H1 (cell line): ENCODE measurements at regions not wholly inside any gene's neighbourhood (a gene's known extent, or its start where the extent isn't known, plus 50 kb on each side); places are given as distances from the start of the nearest gene placed in this dataset.

ENCODE experiments used
- CTCF ChIA-PET: fragments of 300-600 bp; sonication (Branson Sonifier 250); formaldehyde crosslinking; loops from one replicate; lab custom pipeline; 2021; ENCODE audit not compliant: partially characterized antibody; lab: Charles Lee
- POLR2A ChIA-PET: fragments of 300-600 bp; sonication (Branson Sonifier 250); formaldehyde crosslinking; loops from one replicate; lab custom pipeline; 2021; ENCODE audit warnings: inconsistent platforms; ENCODE audit not compliant: partially characterized antibody; lab: Charles Lee
- DNase-seq, 2 experiments: peaks; one replicate each; pipeline versions ENCODE4 v3.0.0 to v3.0.0-alpha.2; 2010 to 2022; ENCODE audit warnings: low spot score in 2 of 2, low read depth in 1 of 2, mixed read lengths in 1 of 2
- FAIRE-seq: peaks from 2 replicates; lab custom pipeline; 2011; peaks lifted over from hg19 to GRCh38; lab: Jason Lieb, UNC
- H2AFZ ChIP-seq: 2 replicates; pipeline ENCODE4 v1.8.1; 2012; ENCODE audit warnings: low read length, inconsistent platforms
- H2AK5ac ChIP-seq: 2 replicates; pipeline ENCODE4 v1.6.1; 2013; ENCODE audit warnings: low read depth, low read length
- H2BK120ac ChIP-seq: replicated peaks from 2 replicates; pipeline ENCODE3; 2013; ENCODE audit warnings: low read depth, low read length, inconsistent platforms
- H2BK12ac ChIP-seq: 2 replicates; pipeline ENCODE4 v1.6.1; 2013; ENCODE audit warnings: low read depth, low read length
- H2BK15ac ChIP-seq: 2 replicates; pipeline ENCODE4 v1.6.1; 2013; ENCODE audit warnings: low read length
- H2BK20ac ChIP-seq: 2 replicates; pipeline ENCODE4 v1.6.1; 2013; ENCODE audit warnings: low read length
- H2BK5ac ChIP-seq: 2 replicates; pipeline ENCODE4 v1.6.1; 2013; ENCODE audit warnings: low read depth, low read length
- H3K14ac ChIP-seq: 2 replicates; pipeline ENCODE4 v1.6.1; 2013; ENCODE audit warnings: inconsistent platforms; ENCODE audit not compliant: insufficient read length
- H3K18ac ChIP-seq: 2 replicates; pipeline ENCODE4 v1.6.1; 2013; ENCODE audit warnings: low read length; ENCODE audit errors: extremely low read depth
- H3K23ac ChIP-seq: 2 replicates; pipeline ENCODE4 v1.6.1; 2013; ENCODE audit warnings: inconsistent platforms; ENCODE audit not compliant: insufficient read length
- H3K23me2 ChIP-seq: 2 replicates; pipeline ENCODE4 v1.6.1; 2013; ENCODE audit warnings: low read depth, low read length
- H3K27ac ChIP-seq: 2 replicates; pipeline ENCODE4 v1.6.1; 2011; ENCODE audit warnings: low read depth, low read length, inconsistent platforms
- H3K27me3 ChIP-seq, 4 experiments: replicated peaks in 1 of 4; 1 replicate in 1 of 4; 2 replicates in 3 of 4; pipeline versions ENCODE4 v1.6.1 to v1.8.1; 2011 to 2013; ENCODE audit warnings: low read length in 3 of 4, mild to moderate bottlenecking in 3 of 4, inconsistent platforms in 2 of 4, mixed read lengths in 2 of 4, moderate library complexity in 1 of 4; ENCODE audit not compliant: control insufficient read depth in 3 of 4, insufficient read depth in 3 of 4; ENCODE audit errors: extremely low read depth in 1 of 4
- H3K36me3 ChIP-seq, 4 experiments: 2 replicates each; pipeline versions ENCODE4 v1.6.1 to v1.8.1; 2011 to 2013; ENCODE audit warnings: mild to moderate bottlenecking in 4 of 4, low read length in 3 of 4, moderate library complexity in 2 of 4, control low read depth in 1 of 4, inconsistent platforms in 1 of 4; ENCODE audit not compliant: insufficient read depth in 4 of 4, control insufficient read depth in 2 of 4
- H3K4ac ChIP-seq: replicated peaks from 2 replicates; pipeline ENCODE3; 2013; ENCODE audit warnings: low read length, low read depth, mixed read lengths, inconsistent platforms; ENCODE audit not compliant: insufficient read length
- H3K4me1 ChIP-seq, 4 experiments: replicated peaks in 1 of 4; 1 replicate in 1 of 4; 2 replicates in 3 of 4; pipeline versions ENCODE4 v1.6.1 to v1.8.1; 2011 to 2013; ENCODE audit warnings: low read length in 3 of 4, inconsistent platforms in 2 of 4, mixed read lengths in 1 of 4; ENCODE audit not compliant: insufficient read depth in 4 of 4, control insufficient read depth in 3 of 4
- H3K4me2 ChIP-seq, 2 experiments: 2 replicates each; pipeline versions ENCODE4 v1.6.1 to v1.8.1; 2011 to 2013; ENCODE audit warnings: low read depth in 2 of 2, low read length in 2 of 2, control low read depth in 1 of 2, inconsistent platforms in 1 of 2, mild to moderate bottlenecking in 1 of 2; ENCODE audit not compliant: insufficient read depth in 1 of 2
- H3K4me3 ChIP-seq, 4 experiments: fragments of 200-600, 300-600 bp in 1 of 4; sonication (generic), shearing (Covaris generic), sonication (Bioruptor Twin) in 1 of 4; 2 replicates each; pipeline versions ENCODE4 v1.5.1 to v1.8.1; 2011 to 2016; ENCODE audit warnings: low read length in 4 of 4, low read depth in 3 of 4, control low read depth in 2 of 4, inconsistent platforms in 2 of 4, mild to moderate bottlenecking in 2 of 4, mixed read lengths in 1 of 4, moderate library complexity in 1 of 4; ENCODE audit not compliant: insufficient read depth in 2 of 4; ENCODE audit errors: extremely low read depth in 1 of 4
- H3K56ac ChIP-seq: replicated peaks from 2 replicates; pipeline ENCODE3; 2013; ENCODE audit warnings: low read depth, mild to moderate bottlenecking, mixed read lengths, low read length, inconsistent platforms; ENCODE audit not compliant: insufficient read length
- H3K79me1 ChIP-seq: 2 replicates; pipeline ENCODE4 v1.6.1; 2013; ENCODE audit warnings: low read depth, low read length, control low read depth
- H3K79me2 ChIP-seq, 2 experiments: 2 replicates each; pipeline versions ENCODE4 v1.6.1 to v1.8.1; 2012 to 2013; ENCODE audit warnings: low read length in 2 of 2, mild to moderate bottlenecking in 2 of 2, inconsistent platforms in 1 of 2; ENCODE audit not compliant: insufficient read depth in 2 of 2, control insufficient read depth in 1 of 2
- H3K9ac ChIP-seq, 4 experiments: replicated peaks in 1 of 4; 1 replicate in 1 of 4; 2 replicates in 3 of 4; pipeline versions ENCODE4 v1.6.1 to v1.8.1; 2011 to 2013; ENCODE audit warnings: low read depth in 3 of 4, low read length in 3 of 4, control low read depth in 2 of 4, mild to moderate bottlenecking in 2 of 4, moderate library complexity in 2 of 4, inconsistent platforms in 1 of 4; ENCODE audit errors: extremely low read depth in 1 of 4
- H3K9me3 ChIP-seq, 2 experiments: 2 replicates each; pipeline versions ENCODE4 v1.6.1 to v1.8.1; 2012 to 2013; ENCODE audit warnings: mild to moderate bottlenecking in 2 of 2, moderate library complexity in 2 of 2, control low read depth in 1 of 2, inconsistent platforms in 1 of 2, low read depth in 1 of 2, low read length in 1 of 2, mixed read lengths in 1 of 2; ENCODE audit not compliant: insufficient read depth in 2 of 2
- H4K20me1 ChIP-seq, 2 experiments: replicated peaks in 1 of 2; 2 replicates each; pipeline versions ENCODE3 to v1.8.1; 2011 to 2013; ENCODE audit warnings: inconsistent platforms in 2 of 2, low read length in 2 of 2, mild to moderate bottlenecking in 1 of 2; ENCODE audit not compliant: insufficient read depth in 2 of 2, control insufficient read depth in 1 of 2
- H4K5ac ChIP-seq: 2 replicates; pipeline ENCODE4 v1.6.1; 2013; ENCODE audit warnings: low read length, low read depth, mixed read lengths, inconsistent platforms; ENCODE audit not compliant: insufficient read length
- H4K8ac ChIP-seq: 2 replicates; pipeline ENCODE4 v1.8.0; 2013; ENCODE audit warnings: mild to moderate bottlenecking, moderate library complexity, low read length, inconsistent platforms; ENCODE audit not compliant: insufficient read depth; ENCODE audit errors: extremely low read depth
- H4K91ac ChIP-seq: replicated peaks from 2 replicates; pipeline ENCODE3; 2013; ENCODE audit warnings: low read length, mixed read lengths, inconsistent platforms; ENCODE audit not compliant: insufficient read length
- CHD1 ChIP-seq: IDR thresholded peaks from 2 replicates; pipeline ENCODE4 v1.6.1; 2012; ENCODE audit warnings: low read depth, low read length, improper control_type of control experiment
- CREB1 ChIP-seq: IDR thresholded peaks from 2 replicates; pipeline ENCODE4 v1.6.1; 2012; ENCODE audit warnings: inconsistent platforms
- HDAC2 ChIP-seq, 2 experiments: fragments of 300-600 bp in 1 of 2; sonication (generic) in 1 of 2; IDR thresholded peaks; 2 replicates each; pipeline ENCODE4 v1.6.1; 2011 to 2012; ENCODE audit warnings: low read depth in 2 of 2, low read length in 2 of 2, mild to moderate bottlenecking in 2 of 2, moderate library complexity in 2 of 2, borderline replicate concordance in 1 of 2, inconsistent platforms in 1 of 2
- WGBS, 2 experiments: shearing (Covaris generic) in 1 of 2; methylation state at CpG; one replicate each; pipeline versions ENCODE4 v1.1.6 to v1.1.7; 2013 to 2015; ENCODE audit warnings: low lambda C conversion rate in 2 of 2, mixed read lengths in 2 of 2, inconsistent platforms in 1 of 2, low coverage in 1 of 2, missing lambda C conversion rate in 1 of 2; ENCODE audit not compliant: insufficient replicate concordance in 2 of 2, insufficient coverage in 1 of 2, insufficient read length in 1 of 2; ENCODE audit errors: extremely low coverage in 1 of 2, missing lambda C conversion rate in 1 of 2; 5-methylcytosine and 5-hydroxymethylcytosine counted together
- TF ChIP-seq, protein P1 (sequence below): IDR thresholded peaks from 2 replicates; pipeline ENCODE4 v1.6.1; 2011; ENCODE audit warnings: low read length, improper control_type of control experiment

- H3K9ac ChIP-seq: no peak overlapping the region
- H2AK5ac ChIP-seq: no peak overlapping the region
- no peaks in the 10 kb centered on the region for H3K23me2 ChIP-seq
- no peak overlapping the region for H3K4ac ChIP-seq
- DNase-seq: no peak
- H3K79me2 ChIP-seq: no peaks in the 10 kb centered on the region
- H3K56ac ChIP-seq: no peak overlapping the region
- FAIRE-seq: no peak
- H3K36me3 ChIP-seq: no peaks in the 10 kb centered on the region
- no peak overlapping the region for H4K5ac ChIP-seq
- H2BK120ac ChIP-seq: no peak overlapping the region
- WGBS, 2 experiments: 88% methylated on average over 2 of the region's 2 CpGs; no CpG with 5 or more reads in 1 of the 2 experiments
- H4K8ac ChIP-seq: no peak overlapping the region
- no peaks in the 10 kb centered on the region for H3K27me3 ChIP-seq
- H2BK20ac ChIP-seq: no peak overlapping the region
- no peak overlapping the region for H3K14ac ChIP-seq
- H4K91ac ChIP-seq: no peak overlapping the region
- H3K9me3 ChIP-seq: no peaks in the 10 kb centered on the region
- H3K4me1 ChIP-seq: no peaks in the 10 kb centered on the region
- no peaks in the 10 kb centered on the region for H3K79me1 ChIP-seq
- CTCF ChIA-PET: interaction anchor here (0.6 to 0.8 kb wide), 2 partner anchors 27 to 88 kb away, joined by 3 read pairs; no protein-coding TSS in a partner anchor
- H2BK12ac ChIP-seq: no peak overlapping the region
- H2AFZ ChIP-seq: no peak overlapping the region
- no peak overlapping the region for H3K4me2 ChIP-seq
- H2BK15ac ChIP-seq: no peak overlapping the region
- no peak overlapping the region for H2BK5ac ChIP-seq
- H3K23ac ChIP-seq: no peak overlapping the region
- H4K20me1 ChIP-seq: no peaks in the 10 kb centered on the region
- TF ChIP-seq, protein P1, sequence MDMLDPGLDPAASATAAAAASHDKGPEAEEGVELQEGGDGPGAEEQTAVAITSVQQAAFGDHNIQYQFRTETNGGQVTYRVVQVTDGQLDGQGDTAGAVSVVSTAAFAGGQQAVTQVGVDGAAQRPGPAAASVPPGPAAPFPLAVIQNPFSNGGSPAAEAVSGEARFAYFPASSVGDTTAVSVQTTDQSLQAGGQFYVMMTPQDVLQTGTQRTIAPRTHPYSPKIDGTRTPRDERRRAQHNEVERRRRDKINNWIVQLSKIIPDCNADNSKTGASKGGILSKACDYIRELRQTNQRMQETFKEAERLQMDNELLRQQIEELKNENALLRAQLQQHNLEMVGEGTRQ: no peak
- TF ChIP-seq CREB1 (no peak), HDAC2 (IDR thresholded peaks at IDR 0.05; ENCODE audit: borderline replicate concordance in 1 of 2, low read depth in 2 of 2, low read length in 2 of 2) (no peak), CHD1 (no peak)
- POLR2A ChIA-PET: no interaction called here
- H3K27ac ChIP-seq: no peak overlapping the region
- H3K18ac ChIP-seq: no peak overlapping the region
- no peak overlapping the region for H3K4me3 ChIP-seq
These were observed 208.9 kb downstream of the LPIN1 start for GRCh38 chr2:11955314-11955713.
